ENCODE measurements at regions not wholly inside any gene's neighbourhood (a gene's known extent, or its start where the extent isn't known, plus 50 kb on each side); places are given as distances from the start of the nearest gene placed in this dataset.

DNA sequence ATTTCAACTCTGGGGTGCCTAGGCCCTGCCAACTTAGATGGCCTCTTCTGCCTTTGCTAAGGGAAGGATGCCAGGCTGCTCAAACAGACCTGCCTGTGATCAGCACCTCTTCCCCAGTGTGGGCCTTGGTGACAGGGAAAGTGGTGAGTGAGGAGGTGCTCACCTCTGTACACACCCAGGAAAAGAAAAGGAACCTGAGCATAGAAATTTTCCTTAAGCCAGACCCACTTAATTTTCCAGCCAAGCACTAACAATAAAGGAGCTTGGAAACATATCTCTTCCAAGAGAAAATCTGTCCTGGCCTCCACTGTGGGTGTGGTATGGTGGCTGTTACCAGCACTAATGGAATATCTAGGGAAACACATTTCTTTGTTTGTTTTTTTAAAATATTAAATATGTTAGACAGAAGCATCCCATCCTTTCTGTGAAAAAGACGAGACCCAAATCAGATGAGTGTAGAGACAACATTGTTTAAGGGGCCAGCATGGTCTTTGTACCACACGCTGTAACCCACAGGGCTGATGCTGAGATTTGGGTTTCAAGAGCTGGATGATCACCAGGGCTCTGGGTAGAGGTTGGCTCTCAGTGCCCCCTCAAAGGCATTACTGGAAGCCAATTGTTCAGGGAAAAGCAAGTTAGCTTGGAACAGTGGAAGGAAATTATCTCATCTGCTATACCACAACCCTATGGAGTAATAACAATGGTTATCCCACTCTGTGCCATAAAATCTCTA lies 472.2 kb downstream of the INSC start:
- FAIRE-seq: no peak

DNA sequence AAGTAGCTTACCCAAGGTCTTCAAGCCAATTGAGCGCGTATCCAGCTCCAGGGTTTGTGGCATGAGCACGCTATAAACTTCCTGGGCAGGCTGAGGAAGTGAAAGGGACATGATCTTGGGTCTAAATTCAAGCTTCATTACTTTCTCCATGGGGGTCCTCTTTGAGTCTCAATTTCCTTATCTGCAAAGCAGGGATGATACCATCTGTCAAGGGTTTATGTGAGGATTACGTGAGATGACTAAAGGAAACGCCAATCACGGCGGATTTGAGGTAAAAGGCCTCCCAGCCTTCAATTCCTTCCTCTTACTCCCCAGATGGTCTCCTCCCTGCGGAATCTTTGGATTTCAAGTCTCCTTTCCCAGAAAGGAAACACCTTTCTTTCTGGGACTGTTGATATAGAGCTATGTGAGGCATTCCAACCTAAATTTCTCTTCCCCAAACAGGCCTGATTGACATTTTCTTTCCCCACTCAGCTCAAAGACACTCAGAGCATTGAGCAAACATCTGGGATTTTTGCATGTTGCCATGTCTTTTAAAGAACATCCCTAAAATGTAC lies 474.4 kb downstream of the INSC start:
- FAIRE-seq: no peak

DNA sequence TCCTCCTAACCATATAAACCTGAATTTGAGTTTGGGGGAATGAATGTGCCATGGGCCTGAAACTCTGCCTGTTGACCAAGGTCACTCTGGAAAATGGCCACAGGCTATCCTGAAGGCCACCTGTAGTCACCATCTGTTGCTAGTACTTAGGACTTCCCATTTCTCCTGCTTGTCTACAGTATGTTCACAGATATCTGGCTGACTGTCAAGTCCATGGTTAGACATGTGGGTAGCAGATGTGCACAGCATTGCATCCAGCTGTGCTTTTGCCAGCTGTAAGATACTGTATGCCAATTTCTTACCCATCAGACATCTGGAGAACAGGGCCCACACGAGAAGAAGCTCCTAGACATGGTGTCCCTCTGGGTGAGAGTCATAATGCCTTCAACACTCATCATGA lies 475.4 kb downstream of the INSC start:
- FAIRE-seq: no peak

DNA sequence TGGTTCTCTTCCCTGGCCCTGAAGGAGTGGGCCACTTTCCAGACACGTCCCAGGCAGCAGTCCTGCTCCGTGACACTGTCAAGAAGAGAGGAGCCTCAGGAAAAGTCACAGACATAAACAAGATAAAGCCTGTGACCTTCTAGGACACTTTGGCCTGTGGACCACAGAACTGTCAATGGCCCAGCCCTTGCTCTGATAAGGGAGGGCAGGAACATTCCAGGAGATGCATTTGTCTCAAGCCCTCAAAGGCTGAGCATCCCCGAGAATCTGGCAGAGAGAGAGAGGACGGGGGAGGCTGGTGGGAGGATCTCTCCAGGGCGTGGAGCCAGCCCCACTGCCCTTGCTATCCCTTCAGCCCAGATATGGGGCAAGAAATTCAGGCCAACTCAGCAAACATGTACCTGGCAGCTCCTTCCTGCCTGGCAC lies 476.4 kb downstream of the INSC start:
- FAIRE-seq: no peak

DNA sequence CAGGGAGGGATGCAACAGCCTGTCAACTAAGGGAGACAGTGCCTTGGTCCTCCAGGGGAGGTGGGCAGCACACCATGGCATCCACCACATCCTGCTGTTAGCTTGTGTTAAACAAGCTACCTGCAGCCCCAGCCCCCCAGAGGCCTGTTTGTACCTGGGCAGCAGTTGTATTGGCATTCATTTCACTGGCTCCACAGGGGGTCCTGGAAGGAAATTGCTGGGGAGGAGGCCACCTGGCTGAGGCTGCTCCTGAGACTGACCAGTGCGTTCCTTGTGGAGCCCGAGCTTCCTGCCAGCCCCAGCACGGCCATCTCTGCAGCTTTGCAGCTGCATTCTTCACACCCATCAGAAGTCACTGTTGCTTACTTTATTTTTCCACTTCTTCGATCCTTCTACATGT lies 479.9 kb downstream of the INSC start:
- FAIRE-seq: no peak

DNA sequence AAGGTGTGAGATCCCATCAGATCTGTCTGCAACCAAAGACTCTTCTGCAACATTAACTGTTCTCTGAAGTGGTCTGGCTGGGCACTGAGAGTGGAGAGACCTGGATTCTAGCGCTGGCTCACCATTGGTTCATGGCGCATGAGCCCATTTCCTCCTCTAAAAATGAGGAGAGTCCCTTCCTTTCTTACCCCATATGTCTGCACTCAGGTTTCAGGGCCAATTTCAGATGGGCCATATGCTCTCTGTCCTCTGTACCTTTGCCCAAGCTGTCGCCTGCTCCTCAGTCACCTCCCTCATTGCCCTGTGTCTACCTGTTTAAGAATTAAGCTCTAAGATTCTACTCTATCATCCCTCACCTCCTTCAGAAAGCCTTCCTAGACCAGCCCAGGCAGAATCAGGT lies 484.7 kb downstream of the INSC start:
- no peak for FAIRE-seq

DNA sequence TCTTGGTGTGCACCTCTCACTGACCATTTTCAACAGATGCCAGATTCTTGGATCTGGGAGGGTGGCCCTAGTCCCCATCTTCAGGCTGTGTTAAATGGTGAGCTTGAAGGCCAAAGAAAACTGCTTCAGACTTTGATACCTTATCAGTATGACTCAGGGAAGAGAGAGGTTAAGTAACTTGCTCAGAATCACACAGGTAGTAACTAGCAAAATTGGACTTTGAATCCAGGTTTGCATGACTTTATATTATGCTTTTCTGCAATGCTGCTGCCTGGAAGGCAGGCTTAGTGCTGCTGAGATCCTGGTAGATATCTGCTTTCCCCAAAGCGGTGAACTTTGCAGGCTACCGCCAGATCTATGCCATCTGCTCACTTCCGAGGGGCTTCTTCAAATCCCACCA lies 487.3 kb downstream of the INSC start:
- FAIRE-seq: no peak

DNA sequence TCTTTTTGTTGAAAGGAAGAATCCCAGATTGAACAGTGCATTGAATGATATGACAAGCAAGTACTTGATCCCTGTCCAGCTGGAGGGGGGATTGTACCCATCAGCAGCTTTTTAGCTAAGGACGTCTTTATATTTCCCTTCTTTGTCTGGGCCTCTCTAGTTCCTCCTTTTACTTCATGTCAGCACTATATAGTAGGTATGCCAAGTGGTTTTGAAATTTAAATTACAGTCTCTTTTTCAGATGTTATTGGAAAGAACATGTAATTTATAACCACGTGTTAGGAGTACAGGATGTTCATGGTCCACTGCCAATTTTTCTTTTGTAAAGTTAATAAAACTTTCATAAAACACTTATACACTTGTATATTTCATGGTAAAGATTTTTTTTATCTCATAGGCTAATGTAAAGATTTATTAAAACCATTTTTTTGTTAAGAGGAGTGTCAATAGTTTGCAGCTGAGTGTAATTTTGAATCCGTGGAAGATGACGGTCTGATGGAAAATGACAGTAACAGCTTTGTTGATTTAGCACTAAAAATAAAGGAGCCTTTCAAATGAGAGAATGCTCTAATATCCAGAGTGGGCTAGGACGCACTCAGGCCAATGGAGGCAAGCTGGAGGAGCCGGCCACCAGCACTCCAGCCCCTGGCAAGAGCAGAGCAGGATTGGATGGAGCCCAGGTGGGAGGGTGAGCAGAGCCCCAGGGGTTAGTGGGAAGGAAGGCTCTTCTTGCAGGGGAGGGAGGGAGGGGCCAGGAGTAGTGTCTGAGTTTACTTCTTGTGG lies 488.3 kb downstream of the INSC start:
- FAIRE-seq: no peak

DNA sequence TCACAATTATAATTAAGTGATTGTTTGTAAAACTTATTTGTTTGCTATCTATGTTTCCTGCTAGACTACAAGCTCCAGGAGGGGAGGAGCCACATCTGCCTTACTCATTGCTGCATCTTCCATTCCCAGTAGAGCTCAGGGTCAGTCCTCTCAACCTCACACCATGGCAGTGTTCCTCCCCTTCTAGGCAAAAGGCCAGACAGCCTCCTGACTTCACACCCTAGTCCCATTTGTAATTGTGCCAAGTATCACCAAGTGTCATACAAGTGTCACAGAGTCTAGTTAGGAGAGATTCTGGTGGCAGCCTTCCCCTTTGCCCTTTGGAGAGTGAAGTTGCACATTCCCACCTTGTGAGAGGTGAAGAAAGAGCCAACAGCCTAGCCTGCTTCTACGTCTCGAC lies 490.4 kb downstream of the INSC start:
- FAIRE-seq: no peak

DNA sequence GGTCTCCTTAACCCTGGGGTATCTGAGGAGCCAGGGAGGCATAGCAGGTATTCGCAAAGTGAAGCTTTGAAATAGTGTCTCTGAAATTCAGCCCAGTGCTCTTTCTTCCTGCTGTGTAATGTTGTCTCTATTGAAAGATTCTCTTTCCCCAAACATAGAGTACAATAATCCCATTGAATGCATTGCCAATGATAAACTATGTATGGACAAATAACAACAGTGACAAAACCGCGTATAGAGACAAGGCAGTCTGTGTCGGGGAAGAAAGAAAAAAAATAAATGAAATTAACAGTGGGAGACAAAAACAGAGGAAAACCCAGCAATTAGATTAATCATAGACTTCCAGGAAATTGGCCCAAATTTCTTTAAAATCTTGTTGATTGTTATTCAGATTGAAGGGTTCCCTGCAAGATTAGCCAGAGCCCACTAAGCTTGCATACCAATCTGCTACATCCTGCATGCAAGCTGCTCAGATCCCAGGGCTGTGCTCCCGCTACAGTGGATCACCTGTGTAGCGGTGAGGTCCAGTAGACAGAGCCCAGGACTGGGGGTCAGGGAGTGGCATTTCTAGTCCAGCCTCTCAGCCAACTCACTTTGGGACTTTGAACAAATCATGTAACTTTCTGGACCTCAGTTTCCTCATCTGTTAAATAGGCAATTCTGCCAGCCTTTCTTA lies 492.8 kb downstream of the INSC start:
- no peak for FAIRE-seq

DNA sequence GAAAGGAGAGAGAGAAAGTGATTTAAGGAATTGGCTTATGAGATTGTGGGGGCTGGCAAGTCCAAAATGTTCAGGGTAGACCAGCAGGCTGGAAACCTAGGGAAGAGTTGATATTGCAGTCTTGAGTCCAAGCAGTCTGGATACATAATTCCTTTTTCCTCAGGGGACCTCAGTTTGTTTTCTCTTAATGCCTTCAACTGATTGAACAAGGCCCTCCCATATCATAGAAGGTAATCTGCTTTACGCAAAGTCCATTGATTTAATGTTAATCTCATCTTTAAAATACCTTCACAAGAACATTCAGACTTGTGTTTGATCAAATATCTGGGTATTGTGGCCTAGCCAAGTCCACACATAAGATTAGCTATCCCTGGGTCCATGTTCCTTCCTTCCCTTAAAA lies 494.7 kb downstream of the INSC start:
- FAIRE-seq: no peak

DNA sequence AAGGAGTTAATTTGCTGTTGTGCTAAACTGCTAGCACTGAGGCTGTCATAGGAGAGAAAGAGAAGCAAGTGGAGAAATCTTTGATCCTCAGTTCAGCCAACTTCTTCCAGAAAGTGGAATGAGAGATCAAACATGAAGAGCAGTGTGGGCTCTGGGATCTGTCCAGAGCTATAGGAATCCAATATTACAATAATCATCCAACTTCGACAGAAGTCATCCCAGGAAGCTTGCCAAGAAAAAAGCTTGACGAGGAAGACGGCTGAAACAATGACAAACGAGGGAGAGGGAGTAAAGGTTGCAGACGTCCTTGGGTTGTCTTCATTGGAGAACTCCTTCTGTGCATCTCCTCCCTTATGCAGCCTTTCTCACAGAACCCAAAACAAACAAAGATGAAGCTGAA lies 496.2 kb downstream of the INSC start:
- no peak for FAIRE-seq

DNA sequence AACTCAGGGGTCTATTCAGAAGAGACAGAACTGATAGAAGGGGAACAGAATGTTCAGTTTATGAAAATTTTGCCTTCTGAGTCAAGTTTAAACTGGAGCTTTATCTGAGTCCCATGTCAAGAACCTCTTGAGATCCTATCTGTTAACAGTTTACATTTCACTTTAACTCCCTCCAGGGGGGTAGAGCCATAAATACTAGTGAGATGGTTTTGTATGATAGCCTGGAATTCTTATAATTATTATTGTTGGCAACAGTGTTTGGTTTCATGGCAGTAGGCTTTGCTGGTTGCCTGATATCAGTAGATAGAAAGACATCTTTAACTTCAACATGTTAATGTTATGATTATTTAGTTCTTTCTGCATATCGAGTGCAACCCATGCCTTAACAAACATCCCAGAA lies 498.5 kb downstream of the INSC start:
- FAIRE-seq: no peak

DNA sequence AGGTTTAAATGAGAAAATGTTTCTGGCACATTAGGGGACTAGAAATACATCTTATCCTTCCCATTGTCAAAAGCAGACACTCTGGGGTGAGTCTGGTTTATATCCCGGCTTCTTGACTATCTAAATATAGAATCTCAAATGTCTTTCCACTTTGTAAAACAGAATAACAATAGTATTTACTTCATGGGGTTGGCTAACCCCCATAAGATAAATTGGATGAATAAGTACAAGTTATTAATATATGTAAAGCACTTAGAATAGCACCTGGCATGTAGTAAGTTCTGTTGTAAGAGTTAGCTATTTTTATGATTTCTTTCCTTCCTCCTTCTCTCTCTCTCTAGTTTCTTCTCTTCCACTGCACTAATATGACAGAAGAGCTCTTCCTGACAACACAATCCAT lies 499.1 kb downstream of the INSC start:
- FAIRE-seq: no peak

DNA sequence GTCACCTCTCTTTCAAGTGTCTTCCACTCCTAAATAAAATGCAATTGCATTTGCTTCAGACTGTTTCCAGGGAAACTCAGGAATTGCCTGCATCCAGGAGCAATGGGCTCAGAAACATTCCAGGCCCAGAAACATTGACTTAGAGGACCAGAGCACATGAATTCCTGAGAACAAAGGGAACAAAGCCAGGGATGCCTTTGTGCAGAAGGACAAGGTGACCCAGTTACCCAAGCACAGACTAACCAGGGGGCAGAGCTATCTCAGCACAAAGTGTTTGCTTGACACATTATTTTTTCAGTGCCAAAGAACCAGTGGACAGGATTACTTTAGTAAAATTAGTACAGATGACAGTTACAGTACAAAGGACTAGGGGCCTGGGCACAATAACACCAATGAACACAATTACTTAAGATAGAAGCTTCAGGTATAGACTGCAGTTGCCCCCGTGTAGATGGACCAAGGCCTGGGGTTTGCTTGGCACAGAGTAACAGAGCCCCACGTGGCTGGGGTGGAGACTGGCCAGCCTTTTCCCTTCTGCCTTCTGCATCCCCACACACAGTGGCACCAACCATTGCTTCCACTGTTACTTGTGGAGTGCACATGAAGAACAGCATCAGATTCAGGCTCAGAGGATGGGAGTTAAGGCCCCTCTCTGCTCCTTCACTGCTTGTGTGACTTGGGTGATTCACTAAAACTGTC lies 500.8 kb downstream of the INSC start:
- no peak for FAIRE-seq

DNA sequence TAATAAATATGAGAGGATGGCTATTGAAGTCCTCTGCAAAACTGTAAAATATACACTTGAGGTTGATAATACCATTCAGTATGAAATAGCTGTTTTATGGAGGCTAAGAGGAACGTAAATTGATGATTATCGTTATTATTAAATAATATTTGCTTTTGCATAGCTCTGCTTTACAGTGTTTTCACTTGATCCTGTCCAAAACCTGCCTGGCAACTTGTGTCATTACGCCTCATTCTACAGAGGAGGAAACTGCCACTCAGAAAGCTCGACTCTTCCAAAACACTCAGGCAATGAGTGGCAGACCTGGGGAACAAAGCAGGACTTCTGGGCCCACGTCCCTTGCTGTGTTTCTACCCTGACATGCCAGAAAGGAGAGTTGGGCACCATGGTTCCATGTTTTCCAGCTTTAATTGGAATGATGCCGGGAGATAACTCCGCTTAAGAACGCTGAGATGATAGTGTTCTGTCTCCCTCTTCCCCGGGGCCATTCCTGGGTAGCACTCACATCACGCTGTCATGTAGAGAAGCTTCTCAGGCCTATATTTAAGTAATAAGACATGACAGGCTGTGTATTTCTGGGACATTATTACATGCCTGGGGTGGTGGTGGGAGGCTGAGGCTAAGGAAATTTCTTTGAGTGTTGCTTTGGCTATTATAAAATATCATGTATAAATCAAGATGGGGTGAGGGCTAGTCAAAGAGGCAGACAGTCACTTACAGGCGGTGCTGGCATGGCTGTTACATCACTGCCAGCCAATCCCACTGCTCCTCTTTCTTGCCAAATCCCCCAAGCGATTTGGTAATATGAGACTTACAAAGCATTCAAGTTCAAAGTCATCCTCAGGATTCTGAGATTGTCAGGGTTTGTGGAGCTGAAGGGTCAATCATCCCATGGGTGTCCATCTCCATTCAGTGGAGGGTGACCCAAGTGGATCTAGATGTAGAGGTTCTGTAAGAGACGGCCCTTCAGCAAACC lies 501.7 kb downstream of the INSC start:
- FAIRE-seq: no peak

DNA sequence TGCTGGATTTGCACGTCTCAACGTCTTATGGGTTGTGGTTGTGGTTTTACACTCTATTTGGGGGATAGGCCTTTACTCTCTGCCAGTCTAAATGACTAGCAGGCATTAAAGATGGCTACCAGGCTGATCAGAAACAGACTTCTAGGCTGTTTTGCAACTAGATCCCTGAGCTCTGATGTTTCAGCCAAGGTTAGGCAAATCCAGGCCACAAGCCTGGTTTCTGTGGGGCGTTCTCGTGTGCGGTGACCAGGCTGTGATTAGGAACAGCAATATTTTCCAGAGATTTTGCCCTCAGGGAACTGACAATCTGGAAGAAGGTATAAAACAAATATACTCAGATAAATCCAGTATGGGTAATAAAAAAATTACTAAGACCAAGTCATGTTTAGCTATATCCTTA lies 502.4 kb downstream of the INSC start:
- FAIRE-seq: no peak

DNA sequence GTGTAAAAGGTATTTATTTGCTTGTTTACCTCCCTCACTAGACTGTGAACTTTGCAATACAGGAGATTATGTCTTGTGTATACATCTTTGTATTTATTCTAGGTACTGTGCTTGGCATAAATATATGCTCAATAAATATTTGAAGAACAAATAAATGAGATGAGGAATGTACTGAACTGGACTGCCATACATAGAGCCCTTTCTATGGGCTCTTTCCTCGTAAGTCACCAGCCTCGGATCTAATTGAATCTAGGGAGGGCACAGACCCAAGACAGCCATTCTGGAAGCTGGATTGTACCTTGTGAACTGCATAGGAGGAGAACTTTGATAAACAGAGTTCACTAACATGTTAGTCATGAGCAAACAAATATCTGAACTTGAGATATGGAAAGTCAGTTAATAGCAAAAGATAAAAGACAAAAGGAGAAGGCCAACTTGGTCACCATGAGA lies 503.9 kb downstream of the INSC start:
- no peak for FAIRE-seq

DNA sequence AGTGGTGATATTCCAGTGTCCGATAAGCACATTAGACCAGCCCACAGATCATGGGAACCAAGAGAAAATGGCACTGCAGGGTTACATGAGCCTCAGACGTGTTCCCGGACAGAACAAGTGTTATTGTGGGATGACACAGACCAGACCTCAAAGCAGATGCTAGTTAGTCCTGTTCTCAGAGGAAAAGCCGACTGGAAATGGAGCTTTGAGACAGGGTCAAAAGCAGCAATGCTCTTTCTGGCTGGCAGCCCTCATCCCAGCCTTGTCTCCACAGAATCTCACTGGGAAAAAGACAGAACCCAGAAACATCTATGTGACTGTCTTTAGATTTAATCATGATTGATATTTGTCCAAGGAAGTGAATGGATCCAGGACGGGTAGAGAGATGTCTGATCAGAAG lies 506.8 kb downstream of the INSC start:
- no peak for FAIRE-seq

DNA sequence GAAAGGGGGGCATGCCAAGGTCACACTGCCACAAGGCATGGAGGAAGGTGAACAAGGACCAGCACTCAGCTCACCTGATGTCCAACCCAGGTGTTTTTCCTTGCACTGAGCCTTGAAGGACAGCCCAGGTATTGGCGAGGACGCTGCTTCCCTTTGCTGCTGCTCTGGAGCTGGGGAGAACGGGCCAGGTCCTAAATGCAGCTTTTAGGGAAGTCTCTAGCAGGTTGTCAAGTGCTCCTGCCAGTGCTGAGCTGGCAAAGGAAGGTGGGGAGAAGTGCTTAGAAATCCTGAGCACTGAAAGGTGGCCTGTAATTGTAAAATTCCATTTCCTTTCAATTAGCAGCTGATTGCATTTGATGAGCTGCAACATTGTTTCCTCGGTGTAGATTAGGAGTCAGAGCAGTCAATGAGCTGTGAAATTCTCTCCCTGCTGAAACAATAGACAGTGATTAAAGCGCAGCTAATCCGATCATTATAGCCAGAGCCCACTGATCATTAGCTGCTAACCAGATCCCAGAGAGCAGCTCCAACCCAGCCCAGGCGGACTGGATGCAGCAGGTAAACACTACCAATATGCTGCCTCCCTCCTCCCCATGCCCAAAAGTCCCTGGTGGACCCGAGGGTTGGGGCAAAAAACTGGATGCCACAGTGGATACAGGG lies 507.6 kb downstream of the INSC start:
- FAIRE-seq: no peak

DNA sequence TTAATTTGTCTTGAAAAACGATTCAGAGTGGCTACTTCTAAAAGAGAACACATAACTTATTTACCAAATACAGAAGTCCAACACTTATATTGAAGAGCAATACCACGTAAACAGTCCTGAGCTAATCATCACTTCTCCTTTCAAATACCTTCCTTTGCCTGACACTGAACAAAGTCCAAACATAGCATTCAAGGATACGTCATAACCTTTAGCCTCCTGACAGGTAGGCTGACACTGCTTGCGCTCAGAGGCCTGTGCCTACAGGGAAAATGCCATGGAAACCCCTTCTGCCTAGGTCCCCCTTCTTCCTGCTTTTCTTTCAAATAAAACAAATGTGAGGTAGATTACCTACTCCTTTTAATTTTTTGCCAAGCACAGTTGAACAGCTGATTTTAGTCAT lies 510.0 kb downstream of the INSC start:
- FAIRE-seq: no peak
